Esophagus muscularis mucosa (tissue), 4 donors: ENCODE measurements at regions not wholly inside any gene's neighbourhood (a gene's known extent, or its start where the extent isn't known, plus 50 kb on each side); places are given as distances from the start of the nearest gene placed in this dataset.

Source experiments
- DNase-seq: peaks from one replicate; pipeline ENCODE4 v3.0.0-alpha.2; 2017; ENCODE audit errors: extremely low spot score
- H3K27ac ChIP-seq, 4 donors: fragments of 200-600 bp; sonication (generic); replicated peaks in 1 of 4; 1 replicate in 3 of 4; 2 replicates in 1 of 4; pipeline ENCODE4 v1.5.1; 2016 to 2019; ENCODE audit warnings: mild to moderate bottlenecking in 1 of 4
- H3K27me3 ChIP-seq, 4 donors: fragments of 200-600 bp; sonication (generic); one replicate each; pipeline versions ENCODE4 v1.5.1 to v1.6.0; 2016 to 2019
- H3K36me3 ChIP-seq, 4 donors: fragments of 200-600 bp; sonication (generic); one replicate each; pipeline ENCODE4 v1.5.1; 2016 to 2019
- H3K4me1 ChIP-seq, 4 donors: fragments of 200-600 bp; sonication (generic); one replicate each; pipeline ENCODE4 v1.5.1; 2016 to 2019
- H3K4me3 ChIP-seq, 4 donors: fragments of 200-600 bp; sonication (generic); 1 replicate in 2 of 4; 2 replicates in 2 of 4; pipeline ENCODE4 v1.5.1; 2016 to 2019; ENCODE audit warnings: mild to moderate bottlenecking in 4 of 4, moderate library complexity in 1 of 4
- H3K9me3 ChIP-seq, 4 donors: fragments of 200-600 bp; sonication (generic); 1 replicate in 3 of 4; 2 replicates in 1 of 4; pipeline ENCODE4 v1.5.1; 2016 to 2019
- EP300 ChIP-seq: sonication (generic); formaldehyde crosslinking; IDR thresholded peaks from one replicate; pipeline ENCODE4 v1.6.1; 2017; ENCODE audit warnings: antibody characterized with exemption
- POLR2A ChIP-seq: fragments of 450-650 bp; IDR thresholded peaks from one replicate; pipeline ENCODE4 v1.6.1; 2017; ENCODE audit warnings: antibody characterized with exemption, moderate library complexity, mild to moderate bottlenecking, low read depth
- POLR2AphosphoS5 ChIP-seq, 2 donors: sonication (generic); formaldehyde crosslinking; IDR thresholded peaks; one replicate each; pipeline ENCODE4 v1.6.1; 2017; ENCODE audit warnings: antibody characterized with exemption in 2 of 2
- WGBS: methylation state at CpG from one replicate; pipeline ENCODE4 v1.1.5; 2018; 5-methylcytosine and 5-hydroxymethylcytosine counted together
- intact Hi-C: fragments of 100-400 bp; cut with DNase I; formaldehyde crosslinking; loops from one replicate; pipeline ENCODE4 v1.15.1; 2023
- TF ChIP-seq, protein P1 (sequence below), 3 experiments: fragments of 200-600 bp in 2 of 3; fragments of 450-650 bp in 1 of 3; sonication (generic) in 2 of 3; IDR thresholded peaks; one replicate each; pipeline ENCODE4 v1.5.1; 2017 to 2019; ENCODE audit warnings: antibody characterized with exemption in 3 of 3, mild to moderate bottlenecking in 2 of 3, moderate library complexity in 1 of 3

DNA sequence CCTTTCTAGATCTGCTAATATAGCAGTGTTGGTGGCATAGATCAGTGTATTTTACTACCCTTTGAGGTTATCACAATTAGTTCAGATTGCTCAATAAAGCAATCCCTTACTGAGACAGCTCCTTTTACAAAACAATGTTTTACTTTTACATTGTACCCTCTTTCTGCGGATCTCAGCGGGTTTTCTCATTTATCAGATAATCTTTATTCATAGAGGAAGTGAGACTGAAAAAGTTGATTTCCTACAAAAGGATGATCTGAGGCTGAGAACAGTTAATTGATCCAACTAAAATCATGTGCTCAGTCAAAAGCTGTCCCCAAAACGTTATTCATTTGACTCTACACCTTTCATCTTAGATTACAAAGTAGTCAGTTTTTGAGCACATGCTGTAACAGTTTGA is 2319.9 kb downstream of the LRRC4C start:
- Histone ChIP-seq H3K27me3 (no peaks in the 10 kb centered on the region), H3K36me3 (no peaks in the 10 kb centered on the region), H3K4me3 (no peak overlapping the region), H3K9me3 (no peaks in the 10 kb centered on the region), H3K4me1 (no peaks in the 10 kb centered on the region), H3K27ac (no peak overlapping the region)
- 74% methylated on average over 3 of the region's 3 CpGs for WGBS
- intact Hi-C loops: no loop called here
- no peak for DNase-seq
- TF ChIP-seq, protein P1, sequence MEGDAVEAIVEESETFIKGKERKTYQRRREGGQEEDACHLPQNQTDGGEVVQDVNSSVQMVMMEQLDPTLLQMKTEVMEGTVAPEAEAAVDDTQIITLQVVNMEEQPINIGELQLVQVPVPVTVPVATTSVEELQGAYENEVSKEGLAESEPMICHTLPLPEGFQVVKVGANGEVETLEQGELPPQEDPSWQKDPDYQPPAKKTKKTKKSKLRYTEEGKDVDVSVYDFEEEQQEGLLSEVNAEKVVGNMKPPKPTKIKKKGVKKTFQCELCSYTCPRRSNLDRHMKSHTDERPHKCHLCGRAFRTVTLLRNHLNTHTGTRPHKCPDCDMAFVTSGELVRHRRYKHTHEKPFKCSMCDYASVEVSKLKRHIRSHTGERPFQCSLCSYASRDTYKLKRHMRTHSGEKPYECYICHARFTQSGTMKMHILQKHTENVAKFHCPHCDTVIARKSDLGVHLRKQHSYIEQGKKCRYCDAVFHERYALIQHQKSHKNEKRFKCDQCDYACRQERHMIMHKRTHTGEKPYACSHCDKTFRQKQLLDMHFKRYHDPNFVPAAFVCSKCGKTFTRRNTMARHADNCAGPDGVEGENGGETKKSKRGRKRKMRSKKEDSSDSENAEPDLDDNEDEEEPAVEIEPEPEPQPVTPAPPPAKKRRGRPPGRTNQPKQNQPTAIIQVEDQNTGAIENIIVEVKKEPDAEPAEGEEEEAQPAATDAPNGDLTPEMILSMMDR (IDR thresholded peaks at IDR 0.05): no peak
- TF ChIP-seq POLR2A (no peak), POLR2AphosphoS5 (IDR thresholded peaks at IDR 0.05) (no peak), EP300 (no peak)

DNA sequence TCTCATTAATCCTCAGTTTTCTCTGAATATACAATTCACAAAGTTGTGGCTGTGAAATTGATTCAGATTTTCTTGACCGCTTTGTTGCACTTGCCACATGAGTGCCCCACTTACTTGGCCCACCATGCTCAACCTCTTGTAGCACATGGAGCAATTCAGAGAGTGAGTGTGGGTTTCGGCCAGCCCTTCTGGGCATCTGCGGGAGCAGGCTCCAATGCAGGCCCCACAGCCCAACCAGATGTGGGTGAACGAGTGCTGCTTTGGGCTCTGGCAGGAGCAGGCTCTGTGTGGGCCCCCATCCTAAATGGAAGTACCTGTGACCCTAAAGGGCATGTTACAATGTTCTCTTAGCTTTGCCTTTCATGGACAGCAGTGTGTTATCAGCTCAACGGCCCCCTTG is 2338.6 kb downstream of the LRRC4C start:
- intact Hi-C loops: no loop called here
- 97% methylated on average over 4 of the region's 5 CpGs for WGBS

DNA sequence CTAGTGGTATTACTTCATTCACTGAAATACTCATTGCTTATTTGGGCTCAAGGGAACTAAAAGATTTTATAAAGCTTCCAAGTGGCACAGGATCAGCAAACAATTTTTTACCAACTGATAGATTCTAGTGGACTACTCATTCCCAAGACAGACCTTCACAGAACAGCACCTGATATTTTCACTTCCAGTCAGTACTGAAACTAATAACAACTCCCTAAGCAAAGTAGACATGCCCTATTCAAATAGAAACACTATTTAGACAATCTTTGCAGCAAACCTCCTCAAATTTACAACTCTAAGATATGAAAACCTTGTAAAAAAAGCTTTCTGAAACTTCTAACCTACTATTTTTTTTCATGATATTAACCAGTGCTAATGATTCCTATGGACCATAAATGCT is 2345.8 kb downstream of the LRRC4C start:
- Histone ChIP-seq H3K27me3 (no peaks in the 10 kb centered on the region), H3K4me3 (no peak overlapping the region), H3K36me3 (no peaks in the 10 kb centered on the region), H3K9me3 (no peaks in the 10 kb centered on the region), H3K4me1 (no peaks in the 10 kb centered on the region), H3K27ac (no peak overlapping the region)
- intact Hi-C loops: no loop called here
- TF ChIP-seq, protein P1 (IDR thresholded peaks at IDR 0.05): no peak
- TF ChIP-seq POLR2A (no peak), EP300 (no peak), POLR2AphosphoS5 (IDR thresholded peaks at IDR 0.05) (no peak)
- DNase-seq: no peak

More for the DNA sequence above, 2338.6 kb downstream of the LRRC4C start:
- H3K27ac ChIP-seq: no peak overlapping the region
- H3K27me3 ChIP-seq: no peaks in the 10 kb centered on the region
- no peak overlapping the region for H3K4me3 ChIP-seq
- H3K4me1 ChIP-seq: no peaks in the 10 kb centered on the region
- no peaks in the 10 kb centered on the region for H3K36me3 ChIP-seq
- no peak for TF ChIP-seq POLR2AphosphoS5 (IDR thresholded peaks at IDR 0.05)
- no peak for TF ChIP-seq POLR2A
- no peak for TF ChIP-seq EP300
- TF ChIP-seq, protein P1 (IDR thresholded peaks at IDR 0.05): no peak
- no peak for DNase-seq
- H3K9me3 ChIP-seq: no peaks in the 10 kb centered on the region

DNA sequence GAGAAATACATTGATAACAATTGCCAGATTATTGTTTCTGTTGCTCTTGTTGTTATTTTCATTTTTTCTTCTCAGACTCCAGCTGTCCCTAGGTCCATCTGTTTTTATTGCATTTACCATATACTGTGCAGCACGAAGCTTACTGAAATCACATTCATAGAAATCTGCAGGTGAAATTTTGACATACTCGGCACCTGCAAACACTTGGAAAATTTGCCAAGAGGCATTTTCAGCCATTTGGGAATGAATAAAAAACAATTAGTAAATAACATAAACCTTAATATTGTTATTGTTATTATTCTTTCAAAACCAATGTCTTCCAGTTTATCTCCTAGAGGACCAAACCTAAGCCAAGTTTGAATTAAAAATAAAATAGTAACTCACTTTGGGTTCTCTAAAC is 2357.2 kb downstream of the LRRC4C start:
- no peaks in the 10 kb centered on the region for H3K4me1 ChIP-seq
- no peaks in the 10 kb centered on the region for H3K27me3 ChIP-seq
- TF ChIP-seq EP300 (no peak), POLR2AphosphoS5 (IDR thresholded peaks at IDR 0.05) (no peak), POLR2A (no peak)
- TF ChIP-seq, protein P1 (IDR thresholded peaks at IDR 0.05): no peak
- intact Hi-C loops: no loop called here
- H3K27ac ChIP-seq: no peak overlapping the region
- no peaks in the 10 kb centered on the region for H3K36me3 ChIP-seq
- H3K4me3 ChIP-seq: no peak overlapping the region
- H3K9me3 ChIP-seq: peaks cover 0 to 7% (median 2%) of the 10 kb centered on the region in 4 donors
- no peak for DNase-seq
- WGBS: 76% methylated on average over 2 of the region's 2 CpGs

DNA sequence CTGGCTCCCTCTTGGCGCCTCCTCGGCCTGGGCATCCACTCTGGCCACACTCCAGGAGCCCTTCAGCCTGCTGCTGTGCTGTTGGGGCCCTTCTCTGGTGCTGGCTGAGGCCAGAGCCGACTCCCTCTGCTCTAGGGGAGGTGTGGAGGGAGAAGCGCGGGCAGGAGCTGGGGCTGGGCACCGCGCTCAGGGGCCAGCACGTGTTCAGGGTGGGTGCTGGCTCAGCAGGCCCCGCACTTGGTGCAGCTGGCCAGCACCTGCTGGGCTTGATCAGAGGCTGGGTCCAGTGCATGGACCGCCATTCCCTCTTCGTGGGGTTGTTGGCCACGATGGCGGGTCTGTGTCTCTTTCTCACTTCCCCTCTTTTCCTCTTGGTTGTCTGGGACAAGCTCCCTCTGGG is 2381.0 kb downstream of the LRRC4C start:
- no peaks in the 10 kb centered on the region for H3K27me3 ChIP-seq
- no peak overlapping the region for H3K27ac ChIP-seq
- H3K4me3 ChIP-seq: no peak overlapping the region
- WGBS: 94% methylated on average over 9 of the region's 13 CpGs
- intact Hi-C loops: no loop called here
- H3K9me3 ChIP-seq: peaks cover 0 to 6% (median 0%) of the 10 kb centered on the region in 4 donors
- H3K36me3 ChIP-seq: no peaks in the 10 kb centered on the region
- TF ChIP-seq POLR2A (no peak), EP300 (no peak), POLR2AphosphoS5 (IDR thresholded peaks at IDR 0.05) (no peak)
- TF ChIP-seq, protein P1 (IDR thresholded peaks at IDR 0.05): no peak
- H3K4me1 ChIP-seq: no peaks in the 10 kb centered on the region
- DNase-seq: no peak
